ENCODE measurements at regions not wholly inside any gene's neighbourhood (a gene's known extent, or its start where the extent isn't known, plus 50 kb on each side); places are given as distances from the start of the nearest gene placed in this dataset.

GRCh38 chr6:102686461-102686860, 1293.0 kb downstream of the GRIK2 start:
- no peaks in the 10 kb centered on the region for H3K36me3 ChIP-seq (ENCODE audit: control insufficient read depth, insufficient read depth, low read length)
- no peaks in the 10 kb centered on the region for H3K9me3 ChIP-seq (ENCODE audit: control insufficient read depth, low read length)
- no peaks in the 10 kb centered on the region for H3K27me3 ChIP-seq (ENCODE audit: control insufficient read depth, insufficient read depth, low read length, poor library complexity, severe bottlenecking)
- no peak overlapping the region for H3K4me3 ChIP-seq (ENCODE audit: insufficient read depth, low read depth, low read length)
- H3K4me1 ChIP-seq (ENCODE audit: control insufficient read depth, insufficient read depth, low read length), result no peaks in the 10 kb centered on the region
- 89 to 92% methylated on average over 1 of the region's 1 CpG for WGBS, 2 experiments
- no peak overlapping the region for H3K27ac ChIP-seq (ENCODE audit: insufficient read depth, low read depth, low read length, poor library complexity, severe bottlenecking)

GRCh38 chr6:102680413-102680812, 1286.9 kb downstream of the GRIK2 start:
- Histone ChIP-seq H3K4me3 (ENCODE audit: insufficient read depth, low read depth, low read length) (no peak overlapping the region), H3K27ac (ENCODE audit: insufficient read depth, low read depth, low read length, poor library complexity, severe bottlenecking) (no peak overlapping the region), H3K27me3 (ENCODE audit: control insufficient read depth, insufficient read depth, low read length, poor library complexity, severe bottlenecking) (no peaks in the 10 kb centered on the region), H3K4me1 (ENCODE audit: control insufficient read depth, insufficient read depth, low read length) (no peaks in the 10 kb centered on the region), H3K36me3 (ENCODE audit: control insufficient read depth, insufficient read depth, low read length) (no peaks in the 10 kb centered on the region), H3K9me3 (ENCODE audit: control insufficient read depth, low read length) (no peaks in the 10 kb centered on the region)
- 54% methylated on average over 2 of the region's 2 CpGs; no CpG with 5 or more reads in 1 of the 2 experiments for WGBS, 2 experiments

DNA sequence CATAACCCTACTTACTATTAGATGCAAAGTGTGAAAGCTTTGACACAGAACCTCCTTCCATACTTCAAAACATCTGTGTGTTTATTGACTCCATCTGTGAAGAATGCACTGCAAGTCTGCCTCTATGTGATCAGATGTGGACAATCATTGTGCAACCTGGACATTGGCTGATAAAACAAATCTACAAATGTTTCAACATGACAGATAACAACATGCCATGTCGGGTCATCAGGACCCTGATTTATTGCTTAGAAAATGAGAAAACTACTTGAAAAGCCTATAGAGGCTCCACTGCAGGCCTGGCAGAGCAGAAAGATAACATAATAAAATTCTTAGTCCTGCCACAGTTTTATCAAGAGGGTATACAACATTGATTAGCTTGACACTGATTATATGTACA, 1286.4 kb downstream of the GRIK2 start:
- Histone ChIP-seq H3K4me3 (ENCODE audit: insufficient read depth, low read depth, low read length) (no peak overlapping the region), H3K9me3 (ENCODE audit: control insufficient read depth, low read length) (no peaks in the 10 kb centered on the region), H3K27me3 (ENCODE audit: control insufficient read depth, insufficient read depth, low read length, poor library complexity, severe bottlenecking) (no peaks in the 10 kb centered on the region), H3K27ac (ENCODE audit: insufficient read depth, low read depth, low read length, poor library complexity, severe bottlenecking) (no peak overlapping the region), H3K4me1 (ENCODE audit: control insufficient read depth, insufficient read depth, low read length) (no peaks in the 10 kb centered on the region), H3K36me3 (ENCODE audit: control insufficient read depth, insufficient read depth, low read length) (no peaks in the 10 kb centered on the region)
- WGBS, 2 experiments, result 75 to 78% methylated on average over 1 of the region's 1 CpG

DNA sequence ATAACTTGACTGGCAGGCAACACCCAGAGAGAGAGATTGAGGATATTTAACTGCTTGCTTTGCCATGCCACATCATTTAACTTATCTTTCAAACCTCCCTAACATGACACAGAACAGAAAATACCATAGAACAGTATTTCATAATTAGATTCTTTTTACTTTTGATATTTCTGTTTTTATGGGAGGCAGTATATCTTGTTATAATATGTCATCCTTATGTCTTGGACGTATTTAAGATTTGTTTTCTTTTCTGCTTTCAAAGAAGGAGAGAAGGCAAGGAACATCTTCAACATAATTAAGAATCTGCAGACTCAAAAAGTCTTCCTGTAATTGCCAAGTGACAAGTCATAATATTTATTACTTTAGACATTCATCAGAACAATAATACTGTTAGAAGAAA, 1283.7 kb downstream of the GRIK2 start:
- Histone ChIP-seq H3K4me1 (ENCODE audit: control insufficient read depth, insufficient read depth, low read length) (no peaks in the 10 kb centered on the region), H3K4me3 (ENCODE audit: insufficient read depth, low read depth, low read length) (no peak overlapping the region), H3K36me3 (ENCODE audit: control insufficient read depth, insufficient read depth, low read length) (no peaks in the 10 kb centered on the region), H3K9me3 (ENCODE audit: control insufficient read depth, low read length) (no peaks in the 10 kb centered on the region), H3K27me3 (ENCODE audit: control insufficient read depth, insufficient read depth, low read length, poor library complexity, severe bottlenecking) (no peaks in the 10 kb centered on the region), H3K27ac (ENCODE audit: insufficient read depth, low read depth, low read length, poor library complexity, severe bottlenecking) (no peak overlapping the region)
- WGBS, 2 experiments, result 88% methylated on average over 1 of the region's 1 CpG; no CpG with 5 or more reads in 1 of the 2 experiments

DNA sequence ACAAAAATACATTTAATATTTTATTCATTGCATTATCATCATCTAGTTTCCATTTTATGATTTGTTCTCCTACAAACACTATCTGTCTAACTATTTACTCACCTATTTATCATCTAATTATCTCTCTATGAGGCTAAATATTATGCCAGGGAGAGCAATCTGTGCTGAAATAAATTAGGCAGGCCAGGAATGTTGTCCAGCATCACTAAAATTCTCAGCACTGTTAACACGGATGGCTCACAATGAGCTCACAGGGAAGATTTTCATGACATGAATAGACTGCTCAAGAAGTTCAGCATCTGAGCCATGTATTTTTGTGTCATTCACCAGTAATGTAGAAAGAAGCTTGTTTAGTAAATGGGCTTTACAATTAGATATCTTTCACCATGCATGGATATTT, 1277.2 kb downstream of the GRIK2 start:
- H3K4me1 ChIP-seq (ENCODE audit: control insufficient read depth, insufficient read depth, low read length), result no peaks in the 10 kb centered on the region
- H3K36me3 ChIP-seq (ENCODE audit: control insufficient read depth, insufficient read depth, low read length), result no peaks in the 10 kb centered on the region
- no peaks in the 10 kb centered on the region for H3K9me3 ChIP-seq (ENCODE audit: control insufficient read depth, low read length)
- H3K27me3 ChIP-seq (ENCODE audit: control insufficient read depth, insufficient read depth, low read length, poor library complexity, severe bottlenecking), result no peaks in the 10 kb centered on the region
- H3K4me3 ChIP-seq (ENCODE audit: insufficient read depth, low read depth, low read length), result no peak overlapping the region
- H3K27ac ChIP-seq (ENCODE audit: insufficient read depth, low read depth, low read length, poor library complexity, severe bottlenecking), result no peak overlapping the region
- WGBS, 2 experiments, result 87 to 95% methylated on average over 1 of the region's 1 CpG

DNA sequence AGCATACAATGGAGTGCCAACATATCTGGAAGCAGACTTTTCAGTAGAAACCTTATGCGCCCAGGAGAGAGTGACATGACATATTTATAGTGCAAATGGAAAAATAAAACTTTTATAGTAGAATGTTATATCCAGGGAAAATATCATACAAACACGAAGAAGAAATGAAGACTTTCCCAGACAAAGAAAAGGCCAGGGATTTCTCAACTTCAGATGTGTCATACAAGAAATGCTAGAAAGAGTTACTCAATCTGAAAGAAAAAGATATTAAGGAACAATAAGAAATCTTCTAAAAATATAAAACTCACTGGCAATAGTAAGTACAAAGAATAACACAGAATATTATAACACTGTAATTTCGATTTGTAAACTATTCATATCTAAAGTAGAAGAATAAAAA, 1269.3 kb downstream of the GRIK2 start:
- Histone ChIP-seq H3K27me3 (ENCODE audit: control insufficient read depth, insufficient read depth, low read length, poor library complexity, severe bottlenecking) (no peaks in the 10 kb centered on the region), H3K27ac (ENCODE audit: insufficient read depth, low read depth, low read length, poor library complexity, severe bottlenecking) (no peak overlapping the region), H3K36me3 (ENCODE audit: control insufficient read depth, insufficient read depth, low read length) (no peaks in the 10 kb centered on the region), H3K4me3 (ENCODE audit: insufficient read depth, low read depth, low read length) (no peak overlapping the region), H3K4me1 (ENCODE audit: control insufficient read depth, insufficient read depth, low read length) (no peaks in the 10 kb centered on the region), H3K9me3 (ENCODE audit: control insufficient read depth, low read length) (no peaks in the 10 kb centered on the region)
- WGBS, 2 experiments, result 100% methylated on average over 1 to 2 of the region's 3 CpGs

DNA sequence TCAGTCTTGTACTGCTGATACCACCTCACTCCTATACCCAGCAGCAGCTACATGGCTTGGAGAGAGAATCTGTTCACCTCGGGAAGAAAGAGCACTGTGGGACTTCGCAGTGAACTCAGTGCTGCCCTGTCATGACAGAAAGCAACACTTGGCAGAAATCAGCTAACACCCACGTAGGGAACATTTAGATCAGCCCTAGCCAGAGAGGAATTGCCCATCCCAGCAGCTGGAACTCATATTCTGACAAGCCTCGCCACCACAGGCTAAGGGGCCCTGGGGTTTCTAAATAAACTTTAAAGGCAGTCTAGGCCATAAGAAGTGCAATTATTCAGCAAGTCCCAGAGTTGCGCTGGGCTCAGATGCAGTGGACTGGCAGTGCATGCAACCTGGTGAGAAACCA, 1266.8 kb downstream of the GRIK2 start:
- no peaks in the 10 kb centered on the region for H3K9me3 ChIP-seq (ENCODE audit: control insufficient read depth, low read length)
- H3K4me3 ChIP-seq (ENCODE audit: insufficient read depth, low read depth, low read length), result no peak overlapping the region
- no peak overlapping the region for H3K27ac ChIP-seq (ENCODE audit: insufficient read depth, low read depth, low read length, poor library complexity, severe bottlenecking)
- no peaks in the 10 kb centered on the region for H3K36me3 ChIP-seq (ENCODE audit: control insufficient read depth, insufficient read depth, low read length)
- H3K4me1 ChIP-seq (ENCODE audit: control insufficient read depth, insufficient read depth, low read length), result no peaks in the 10 kb centered on the region
- WGBS, 2 experiments, result 89 to 91% methylated on average over 5 of the region's 5 CpGs
- no peaks in the 10 kb centered on the region for H3K27me3 ChIP-seq (ENCODE audit: control insufficient read depth, insufficient read depth, low read length, poor library complexity, severe bottlenecking)

GRCh38 chr6:102655823-102656222, 1262.3 kb downstream of the GRIK2 start:
- WGBS, 2 experiments, result 92 to 100% methylated on average over 1 of the region's 1 CpG
- Histone ChIP-seq H3K27me3 (ENCODE audit: control insufficient read depth, insufficient read depth, low read length, poor library complexity, severe bottlenecking) (no peaks in the 10 kb centered on the region), H3K36me3 (ENCODE audit: control insufficient read depth, insufficient read depth, low read length) (no peaks in the 10 kb centered on the region), H3K27ac (ENCODE audit: insufficient read depth, low read depth, low read length, poor library complexity, severe bottlenecking) (no peak overlapping the region), H3K4me3 (ENCODE audit: insufficient read depth, low read depth, low read length) (no peak overlapping the region), H3K4me1 (ENCODE audit: control insufficient read depth, insufficient read depth, low read length) (no peaks in the 10 kb centered on the region), H3K9me3 (ENCODE audit: control insufficient read depth, low read length) (no peaks in the 10 kb centered on the region)

GRCh38 chr6:102641426-102641825, 1247.9 kb downstream of the GRIK2 start:
- Histone ChIP-seq H3K4me3 (ENCODE audit: insufficient read depth, low read depth, low read length) (no peak overlapping the region), H3K4me1 (ENCODE audit: control insufficient read depth, insufficient read depth, low read length) (no peaks in the 10 kb centered on the region), H3K9me3 (ENCODE audit: control insufficient read depth, low read length) (no peaks in the 10 kb centered on the region), H3K27ac (ENCODE audit: insufficient read depth, low read depth, low read length, poor library complexity, severe bottlenecking) (no peak overlapping the region), H3K27me3 (ENCODE audit: control insufficient read depth, insufficient read depth, low read length, poor library complexity, severe bottlenecking) (no peaks in the 10 kb centered on the region), H3K36me3 (ENCODE audit: control insufficient read depth, insufficient read depth, low read length) (no peaks in the 10 kb centered on the region)
- 85 to 100% methylated on average over 1 to 2 of the region's 2 CpGs for WGBS, 2 experiments

- H3K4me1 ChIP-seq (ENCODE audit: control insufficient read depth, insufficient read depth, low read length), result no peaks in the 10 kb centered on the region
- WGBS, 2 experiments, result 94 to 97% methylated on average over 5 of the region's 5 CpGs
- no peak overlapping the region for H3K27ac ChIP-seq (ENCODE audit: insufficient read depth, low read depth, low read length, poor library complexity, severe bottlenecking)
- no peaks in the 10 kb centered on the region for H3K27me3 ChIP-seq (ENCODE audit: control insufficient read depth, insufficient read depth, low read length, poor library complexity, severe bottlenecking)
- no peaks in the 10 kb centered on the region for H3K9me3 ChIP-seq (ENCODE audit: control insufficient read depth, low read length)
- no peak overlapping the region for H3K4me3 ChIP-seq (ENCODE audit: insufficient read depth, low read depth, low read length)
- no peaks in the 10 kb centered on the region for H3K36me3 ChIP-seq (ENCODE audit: control insufficient read depth, insufficient read depth, low read length)
These were observed 1238.4 kb downstream of the GRIK2 start for GRCh38 chr6:102631921-102632320.

- no peaks in the 10 kb centered on the region for H3K4me1 ChIP-seq (ENCODE audit: control insufficient read depth, insufficient read depth, low read length)
- no peak overlapping the region for H3K4me3 ChIP-seq (ENCODE audit: insufficient read depth, low read depth, low read length)
- H3K27ac ChIP-seq (ENCODE audit: insufficient read depth, low read depth, low read length, poor library complexity, severe bottlenecking), result no peak overlapping the region
- H3K9me3 ChIP-seq (ENCODE audit: control insufficient read depth, low read length), result no peaks in the 10 kb centered on the region
- no peaks in the 10 kb centered on the region for H3K27me3 ChIP-seq (ENCODE audit: control insufficient read depth, insufficient read depth, low read length, poor library complexity, severe bottlenecking)
- H3K36me3 ChIP-seq (ENCODE audit: control insufficient read depth, insufficient read depth, low read length), result no peaks in the 10 kb centered on the region
These were observed 1229.7 kb downstream of the GRIK2 start for GRCh38 chr6:102623201-102623600.
